HepG2 (cell line): ENCODE measurements at regions not wholly inside any gene's neighbourhood (a gene's known extent, or its start where the extent isn't known, plus 50 kb on each side); places are given as distances from the start of the nearest gene placed in this dataset.

Experiments used
- BATF2 ChIP-seq: sonication (generic); formaldehyde crosslinking; IDR thresholded peaks from 2 replicates; pipeline ENCODE4 v1.8.0; 2022; ENCODE audit warnings: mild to moderate bottlenecking, missing genetic modification reagents, moderate library complexity
- FOSL1 ChIP-seq: sonication (generic); formaldehyde crosslinking; IDR thresholded peaks from 2 replicates; pipeline ENCODE4 v1.9.0; 2021; ENCODE audit warnings: missing genetic modification reagents, borderline replicate concordance
- KDM1A ChIP-seq: IDR thresholded peaks from 2 replicates; pipeline ENCODE4 v1.6.1; 2016; ENCODE audit warnings: missing compliant biosample characterization
- KDM5B ChIP-seq: sonication (generic); formaldehyde crosslinking; IDR thresholded peaks from 2 replicates; pipeline ENCODE4 v1.4.0; 2020; ENCODE audit warnings: missing genetic modification reagents, mild to moderate bottlenecking, borderline replicate concordance
- ZNF260 ChIP-seq: sonication (generic); formaldehyde crosslinking; IDR thresholded peaks from 2 replicates; pipeline ENCODE4 v1.4.0; 2020; ENCODE audit warnings: missing genetic modification reagents, low read depth, mild to moderate bottlenecking, borderline replicate concordance

- no peak for TF ChIP-seq KDM5B (CRISPR knock-in tag)
- no peak for TF ChIP-seq KDM1A (CRISPR knock-in tag)
- TF ChIP-seq ZNF260 (CRISPR knock-in tag) = no peak
- no peak for TF ChIP-seq BATF2
- no peak for TF ChIP-seq FOSL1 (CRISPR knock-in tag)
Observed at GRCh38 chr2:12317814-12318426, 398.8 kb upstream of the TRIB2 start.
